Liver (tissue), 8 donors: ENCODE measurements at regions not wholly inside any gene's neighbourhood (a gene's known extent, or its start where the extent isn't known, plus 50 kb on each side); places are given as distances from the start of the nearest gene placed in this dataset.

Experiments used
- DNase-seq: peaks from one replicate; pipeline ENCODE4 v3.0.0-alpha.2; 2017; ENCODE audit warnings: low spot score
- H3K27ac ChIP-seq, 2 donors: one replicate each; pipeline ENCODE4 v1.7.0; 2013; ENCODE audit warnings: inconsistent platforms in 2 of 2, low read length in 2 of 2, control low read depth in 1 of 2, low read depth in 1 of 2, mild to moderate bottlenecking in 1 of 2
- H3K27me3 ChIP-seq, 4 donors: one replicate each; pipeline versions ENCODE4 v1.6.1 to v1.7.0; 2013; ENCODE audit warnings: low read length in 3 of 4, inconsistent platforms in 1 of 4, mild to moderate bottlenecking in 1 of 4, moderate library complexity in 1 of 4; ENCODE audit not compliant: control insufficient read depth in 4 of 4, insufficient read depth in 4 of 4
- H3K36me3 ChIP-seq, 4 donors: one replicate each; pipeline versions ENCODE4 v1.6.1 to v1.7.0; 2013; ENCODE audit warnings: low read length in 3 of 4, mild to moderate bottlenecking in 3 of 4, low read depth in 1 of 4, moderate library complexity in 1 of 4; ENCODE audit not compliant: control insufficient read depth in 4 of 4, insufficient read depth in 3 of 4
- H3K4me1 ChIP-seq, 4 donors: one replicate each; pipeline versions ENCODE4 v1.6.1 to v1.7.0; 2013; ENCODE audit warnings: low read length in 3 of 4, mild to moderate bottlenecking in 3 of 4, moderate library complexity in 1 of 4; ENCODE audit not compliant: control insufficient read depth in 4 of 4, insufficient read depth in 4 of 4
- H3K4me3 ChIP-seq, 3 donors: one replicate each; pipeline versions ENCODE4 v1.6.1 to v1.7.0; 2013; ENCODE audit warnings: low read length in 3 of 3, control low read depth in 1 of 3, low read depth in 1 of 3, mild to moderate bottlenecking in 1 of 3
- H3K9ac ChIP-seq, 2 donors: one replicate each; pipeline ENCODE4 v1.7.0; 2013; ENCODE audit warnings: low read length in 2 of 2, mild to moderate bottlenecking in 2 of 2, moderate library complexity in 2 of 2, control low read depth in 1 of 2, low read depth in 1 of 2
- H3K9me3 ChIP-seq, 4 donors: one replicate each; pipeline versions ENCODE4 v1.6.1 to v1.7.0; 2013; ENCODE audit warnings: low read length in 3 of 4; ENCODE audit not compliant: control insufficient read depth in 4 of 4
- EGR1 ChIP-seq, 2 donors: IDR thresholded peaks; 2 replicates each; pipeline ENCODE4 v1.6.1; 2016 to 2018; ENCODE audit warnings: antibody characterized with exemption in 2 of 2, low read depth in 2 of 2
- FOXA1 ChIP-seq: IDR thresholded peaks from 2 replicates; pipeline ENCODE4 v1.6.1; 2016; ENCODE audit warnings: antibody characterized with exemption
- FOXA2 ChIP-seq: IDR thresholded peaks from 2 replicates; pipeline ENCODE4 v1.6.1; 2016; ENCODE audit warnings: antibody characterized with exemption
- GABPA ChIP-seq, 2 donors: IDR thresholded peaks in 1 of 2; conservative IDR thresholded peaks in 1 of 2; 2 replicates each; pipeline ENCODE4 v1.6.1; 2016; ENCODE audit warnings: antibody characterized with exemption in 2 of 2, mild to moderate bottlenecking in 1 of 2, moderate library complexity in 1 of 2
- JUND ChIP-seq, 2 donors: IDR thresholded peaks; 2 replicates each; pipeline ENCODE4 v1.6.1; 2016; ENCODE audit warnings: antibody characterized with exemption in 2 of 2
- NR2F2 ChIP-seq: IDR thresholded peaks from 2 replicates; pipeline ENCODE4 v1.6.1; 2016; ENCODE audit warnings: antibody characterized with exemption
- RAD21 ChIP-seq, 2 donors: IDR thresholded peaks; 2 replicates each; pipeline ENCODE4 v1.6.1; 2016; ENCODE audit warnings: antibody characterized with exemption in 2 of 2, mild to moderate bottlenecking in 2 of 2
- TAF1 ChIP-seq: conservative IDR thresholded peaks from 2 replicates; pipeline ENCODE4 v1.6.1; 2016; ENCODE audit warnings: antibody characterized with exemption, mild to moderate bottlenecking
- YY1 ChIP-seq: IDR thresholded peaks from 2 replicates; pipeline ENCODE4 v1.6.1; 2016; ENCODE audit warnings: antibody characterized with exemption, mild to moderate bottlenecking
- WGBS: extraction: QIAGEN DNeasy Blood & Tissue Kit; methylation state at CpG from one replicate; pipeline ENCODE4 v1.1.7; 2013; 5-methylcytosine and 5-hydroxymethylcytosine counted together
- TF ChIP-seq, protein P1 (sequence below): IDR thresholded peaks from 2 replicates; pipeline ENCODE4 v1.6.1; 2016; ENCODE audit warnings: antibody characterized with exemption
- TF ChIP-seq, protein P2 (sequence below): fragments of 150-350 bp; IDR thresholded peaks from 2 replicates; pipeline ENCODE4 v1.5.1; 2017; ENCODE audit warnings: improper control_type of control experiment, low read depth, low read length; ENCODE audit not compliant: missing input control
- TF ChIP-seq, protein P3 (sequence below): IDR thresholded peaks from 2 replicates; pipeline ENCODE4 v1.6.1; 2016; ENCODE audit warnings: antibody characterized with exemption
- TF ChIP-seq, protein P4 (sequence below): IDR thresholded peaks from 2 replicates; pipeline ENCODE4 v1.6.1; 2016; ENCODE audit warnings: antibody characterized with exemption, mild to moderate bottlenecking
- donor health status: healthy.
- donor health status: healthy.
- donor health status: healthy.
- donor health status: healthy.
- donor health status: healthy.

DNA sequence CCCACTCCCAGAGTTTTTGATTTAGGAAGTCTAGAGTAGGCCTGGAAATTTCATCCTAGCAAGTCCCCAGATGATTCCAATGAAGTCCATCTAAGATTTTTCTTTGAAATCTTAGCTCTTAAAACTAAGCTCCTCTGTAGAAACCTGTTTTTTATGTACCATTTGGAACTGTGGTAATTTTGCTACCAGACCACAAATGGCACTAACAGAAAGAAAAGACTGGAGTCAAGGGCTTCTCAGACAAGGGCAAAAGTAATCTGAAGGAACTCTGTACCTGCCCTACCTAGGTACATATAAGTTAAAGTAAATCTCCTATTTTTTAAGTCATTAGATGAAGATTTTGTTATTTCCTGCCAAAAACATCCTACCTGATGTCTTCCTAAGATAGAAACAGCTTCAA is 155.0 kb upstream of the HTR1E start:
- H3K27ac ChIP-seq, result no peak overlapping the region
- no peak overlapping the region for H3K9ac ChIP-seq
- H3K4me3 ChIP-seq, result no peak overlapping the region
- H3K9me3 ChIP-seq, result no peaks in the 10 kb centered on the region
- H3K27me3 ChIP-seq, result no peaks in the 10 kb centered on the region
- no peaks in the 10 kb centered on the region for H3K36me3 ChIP-seq
- TF ChIP-seq, protein P1, sequence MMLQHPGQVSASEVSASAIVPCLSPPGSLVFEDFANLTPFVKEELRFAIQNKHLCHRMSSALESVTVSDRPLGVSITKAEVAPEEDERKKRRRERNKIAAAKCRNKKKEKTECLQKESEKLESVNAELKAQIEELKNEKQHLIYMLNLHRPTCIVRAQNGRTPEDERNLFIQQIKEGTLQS, result no peak
- TF ChIP-seq GABPA (IDR thresholded peaks at IDR 0.05 in 1 of 2, conservative IDR thresholded peaks at IDR 0.05 in 1 of 2) (no peak), TAF1 (no peak), YY1 (no peak), RAD21 (IDR thresholded peaks at IDR 0.05) (peak; percentile 70 to 72), JUND (IDR thresholded peaks at IDR 0.05) (no peak), NR2F2 (no peak), EGR1 (IDR thresholded peaks at IDR 0.05; ENCODE audit: low read depth in 2 of 2) (no peak), FOXA2 (no peak)
- TF ChIP-seq, protein P2, sequence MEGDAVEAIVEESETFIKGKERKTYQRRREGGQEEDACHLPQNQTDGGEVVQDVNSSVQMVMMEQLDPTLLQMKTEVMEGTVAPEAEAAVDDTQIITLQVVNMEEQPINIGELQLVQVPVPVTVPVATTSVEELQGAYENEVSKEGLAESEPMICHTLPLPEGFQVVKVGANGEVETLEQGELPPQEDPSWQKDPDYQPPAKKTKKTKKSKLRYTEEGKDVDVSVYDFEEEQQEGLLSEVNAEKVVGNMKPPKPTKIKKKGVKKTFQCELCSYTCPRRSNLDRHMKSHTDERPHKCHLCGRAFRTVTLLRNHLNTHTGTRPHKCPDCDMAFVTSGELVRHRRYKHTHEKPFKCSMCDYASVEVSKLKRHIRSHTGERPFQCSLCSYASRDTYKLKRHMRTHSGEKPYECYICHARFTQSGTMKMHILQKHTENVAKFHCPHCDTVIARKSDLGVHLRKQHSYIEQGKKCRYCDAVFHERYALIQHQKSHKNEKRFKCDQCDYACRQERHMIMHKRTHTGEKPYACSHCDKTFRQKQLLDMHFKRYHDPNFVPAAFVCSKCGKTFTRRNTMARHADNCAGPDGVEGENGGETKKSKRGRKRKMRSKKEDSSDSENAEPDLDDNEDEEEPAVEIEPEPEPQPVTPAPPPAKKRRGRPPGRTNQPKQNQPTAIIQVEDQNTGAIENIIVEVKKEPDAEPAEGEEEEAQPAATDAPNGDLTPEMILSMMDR, result peak; percentile 12
- TF ChIP-seq, protein P3, sequence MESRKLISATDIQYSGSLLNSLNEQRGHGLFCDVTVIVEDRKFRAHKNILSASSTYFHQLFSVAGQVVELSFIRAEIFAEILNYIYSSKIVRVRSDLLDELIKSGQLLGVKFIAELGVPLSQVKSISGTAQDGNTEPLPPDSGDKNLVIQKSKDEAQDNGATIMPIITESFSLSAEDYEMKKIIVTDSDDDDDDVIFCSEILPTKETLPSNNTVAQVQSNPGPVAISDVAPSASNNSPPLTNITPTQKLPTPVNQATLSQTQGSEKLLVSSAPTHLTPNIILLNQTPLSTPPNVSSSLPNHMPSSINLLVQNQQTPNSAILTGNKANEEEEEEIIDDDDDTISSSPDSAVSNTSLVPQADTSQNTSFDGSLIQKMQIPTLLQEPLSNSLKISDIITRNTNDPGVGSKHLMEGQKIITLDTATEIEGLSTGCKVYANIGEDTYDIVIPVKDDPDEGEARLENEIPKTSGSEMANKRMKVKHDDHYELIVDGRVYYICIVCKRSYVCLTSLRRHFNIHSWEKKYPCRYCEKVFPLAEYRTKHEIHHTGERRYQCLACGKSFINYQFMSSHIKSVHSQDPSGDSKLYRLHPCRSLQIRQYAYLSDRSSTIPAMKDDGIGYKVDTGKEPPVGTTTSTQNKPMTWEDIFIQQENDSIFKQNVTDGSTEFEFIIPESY, result no peak
- no peaks in the 10 kb centered on the region for H3K4me1 ChIP-seq
- DNase-seq, result no peak

DNA sequence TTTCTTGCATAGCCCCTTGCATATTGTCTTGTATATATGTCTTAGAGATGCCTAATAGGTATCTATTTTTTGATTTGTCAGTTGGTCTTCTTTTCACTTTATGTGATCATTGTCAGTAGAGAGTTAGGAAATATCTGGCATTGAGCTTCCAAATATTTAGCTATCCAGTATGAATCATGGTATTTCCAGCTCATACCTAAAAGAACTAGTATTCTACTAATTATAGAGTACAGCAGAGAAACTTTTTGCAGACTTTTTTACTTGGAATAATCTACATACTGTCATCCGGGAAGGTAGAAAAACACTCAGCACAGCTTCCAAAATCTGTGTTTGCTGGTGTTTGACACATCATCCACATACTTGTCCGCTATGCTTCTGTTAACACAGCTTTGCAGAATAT is 156.4 kb upstream of the HTR1E start:
- Histone ChIP-seq H3K9me3 (no peaks in the 10 kb centered on the region), H3K9ac (no peak overlapping the region), H3K4me1 (no peaks in the 10 kb centered on the region), H3K4me3 (no peak overlapping the region), H3K27ac (no peak overlapping the region), H3K27me3 (no peaks in the 10 kb centered on the region), H3K36me3 (no peaks in the 10 kb centered on the region)
- WGBS, result 92% methylated on average over 2 of the region's 2 CpGs
- DNase-seq, result no peak
- TF ChIP-seq FOXA1, result no peak
- no peak for TF ChIP-seq NR2F2
- TF ChIP-seq, protein P2, result no peak
- TF ChIP-seq, protein P4, sequence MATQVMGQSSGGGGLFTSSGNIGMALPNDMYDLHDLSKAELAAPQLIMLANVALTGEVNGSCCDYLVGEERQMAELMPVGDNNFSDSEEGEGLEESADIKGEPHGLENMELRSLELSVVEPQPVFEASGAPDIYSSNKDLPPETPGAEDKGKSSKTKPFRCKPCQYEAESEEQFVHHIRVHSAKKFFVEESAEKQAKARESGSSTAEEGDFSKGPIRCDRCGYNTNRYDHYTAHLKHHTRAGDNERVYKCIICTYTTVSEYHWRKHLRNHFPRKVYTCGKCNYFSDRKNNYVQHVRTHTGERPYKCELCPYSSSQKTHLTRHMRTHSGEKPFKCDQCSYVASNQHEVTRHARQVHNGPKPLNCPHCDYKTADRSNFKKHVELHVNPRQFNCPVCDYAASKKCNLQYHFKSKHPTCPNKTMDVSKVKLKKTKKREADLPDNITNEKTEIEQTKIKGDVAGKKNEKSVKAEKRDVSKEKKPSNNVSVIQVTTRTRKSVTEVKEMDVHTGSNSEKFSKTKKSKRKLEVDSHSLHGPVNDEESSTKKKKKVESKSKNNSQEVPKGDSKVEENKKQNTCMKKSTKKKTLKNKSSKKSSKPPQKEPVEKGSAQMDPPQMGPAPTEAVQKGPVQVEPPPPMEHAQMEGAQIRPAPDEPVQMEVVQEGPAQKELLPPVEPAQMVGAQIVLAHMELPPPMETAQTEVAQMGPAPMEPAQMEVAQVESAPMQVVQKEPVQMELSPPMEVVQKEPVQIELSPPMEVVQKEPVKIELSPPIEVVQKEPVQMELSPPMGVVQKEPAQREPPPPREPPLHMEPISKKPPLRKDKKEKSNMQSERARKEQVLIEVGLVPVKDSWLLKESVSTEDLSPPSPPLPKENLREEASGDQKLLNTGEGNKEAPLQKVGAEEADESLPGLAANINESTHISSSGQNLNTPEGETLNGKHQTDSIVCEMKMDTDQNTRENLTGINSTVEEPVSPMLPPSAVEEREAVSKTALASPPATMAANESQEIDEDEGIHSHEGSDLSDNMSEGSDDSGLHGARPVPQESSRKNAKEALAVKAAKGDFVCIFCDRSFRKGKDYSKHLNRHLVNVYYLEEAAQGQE, result no peak
- TF ChIP-seq JUND (IDR thresholded peaks at IDR 0.05), result no peak
- TF ChIP-seq TAF1, result no peak
